T-cell (primary cell): ENCODE measurements at regions not wholly inside any gene's neighbourhood (a gene's known extent, or its start where the extent isn't known, plus 50 kb on each side); places are given as distances from the start of the nearest gene placed in this dataset.
A peak's percentile ranks its signal among the peaks of the same experiment; 100 is the strongest.

Experiments used
- ATAC-seq, 4 experiments: fragments of 200-7000 bp in 3 of 4; fragments of 150-1000 bp in 1 of 4; cut with Tn5 transposase; replicated peaks in 1 of 4; 1 replicate in 3 of 4; 2 replicates in 1 of 4; pipeline ENCODE4 v1.10.0; 2021; ENCODE audit warnings: moderate library complexity in 3 of 4, mild to moderate bottlenecking in 2 of 4, moderate number of reproducible peaks in 1 of 4
- CTCF ChIA-PET, 2 donors: fragments of 300-600 bp; sonication (Branson Sonifier 250); formaldehyde crosslinking; loops; one replicate each; lab custom pipeline; 2022; ENCODE audit warnings: antibody characterized with exemption in 2 of 2; lab: Charles Lee
- POLR2A ChIA-PET, 2 donors: fragments of 300-600 bp; sonication (Branson Sonifier 250); formaldehyde crosslinking; loops; one replicate each; lab custom pipeline; 2022; ENCODE audit warnings: antibody characterized with exemption in 2 of 2; lab: Charles Lee
- DNase-seq, 35 experiments: peaks; one replicate each; pipeline versions ENCODE4 v3.0.0 to v3.0.0-alpha.2; 2013 to 2023
- H3K27ac ChIP-seq: one replicate; pipeline ENCODE4 v1.5.1; 2013; ENCODE audit warnings: low read length
- H3K27me3 ChIP-seq, 2 experiments: replicated peaks in 1 of 2; 1 replicate in 1 of 2; 2 replicates in 1 of 2; pipeline versions ENCODE4 v1.6.1 to v1.7.0; 2013; ENCODE audit warnings: low read length in 1 of 2, mixed read lengths in 1 of 2; ENCODE audit not compliant: control insufficient read depth in 2 of 2, insufficient read depth in 2 of 2; ENCODE audit errors: extremely low read depth in 1 of 2
- H3K36me3 ChIP-seq, 2 donors: 1 replicate in 1 of 2; 2 replicates in 1 of 2; pipeline versions ENCODE4 v1.6.1 to v1.7.0; 2013; ENCODE audit warnings: low read length in 1 of 2; ENCODE audit not compliant: control insufficient read depth in 2 of 2, insufficient read depth in 1 of 2; ENCODE audit errors: extremely low read depth in 1 of 2
- H3K4me1 ChIP-seq, 2 experiments: 1 replicate in 1 of 2; 2 replicates in 1 of 2; pipeline versions ENCODE4 v1.6.1 to v1.7.0; 2013; ENCODE audit warnings: low read length in 2 of 2, mixed read lengths in 1 of 2; ENCODE audit not compliant: insufficient read depth in 2 of 2, control insufficient read depth in 1 of 2; ENCODE audit errors: extremely low read depth in 1 of 2
- H3K4me3 ChIP-seq, 2 donors: 1 replicate in 1 of 2; 2 replicates in 1 of 2; pipeline versions ENCODE4 v1.5.1 to v1.7.0; 2013; ENCODE audit warnings: mild to moderate bottlenecking in 2 of 2, low read length in 1 of 2, moderate library complexity in 1 of 2; ENCODE audit not compliant: control insufficient read depth in 1 of 2; ENCODE audit errors: extremely low read depth in 1 of 2
- H3K9me3 ChIP-seq: 2 replicates; pipeline ENCODE4 v1.7.0; 2013
- H3K27ac Mint-ChIP-seq, 2 donors: one replicate each; pipeline ENCODE4 v1.8.0; 2020 to 2021; ENCODE audit warnings: mild to moderate bottlenecking in 2 of 2, mixed read lengths in 2 of 2
- H3K27me3 Mint-ChIP-seq, 2 donors: one replicate each; pipeline ENCODE4 v1.8.0; 2021 to 2022; ENCODE audit warnings: mixed read lengths in 2 of 2
- H3K36me3 Mint-ChIP-seq: one replicate; pipeline ENCODE4 v1.8.0; 2021; ENCODE audit warnings: mixed read lengths
- H3K4me1 Mint-ChIP-seq, 3 donors: one replicate each; pipeline ENCODE4 v1.8.0; 2020 to 2022; ENCODE audit warnings: mixed read lengths in 3 of 3, mild to moderate bottlenecking in 1 of 3
- H3K4me3 Mint-ChIP-seq, 3 donors: one replicate each; pipeline ENCODE4 v1.8.0; 2020 to 2022; ENCODE audit warnings: mild to moderate bottlenecking in 3 of 3, mixed read lengths in 3 of 3, moderate library complexity in 3 of 3
- H3K9me3 Mint-ChIP-seq, 3 donors: one replicate each; pipeline ENCODE4 v1.8.0; 2020 to 2022; ENCODE audit warnings: mixed read lengths in 3 of 3
- WGBS: methylation state at CpG from one replicate; pipeline ENCODE4 v1.1.5; 2013; ENCODE audit warnings: missing lambda C conversion rate; ENCODE audit not compliant: insufficient coverage; 5-methylcytosine and 5-hydroxymethylcytosine counted together

DNA sequence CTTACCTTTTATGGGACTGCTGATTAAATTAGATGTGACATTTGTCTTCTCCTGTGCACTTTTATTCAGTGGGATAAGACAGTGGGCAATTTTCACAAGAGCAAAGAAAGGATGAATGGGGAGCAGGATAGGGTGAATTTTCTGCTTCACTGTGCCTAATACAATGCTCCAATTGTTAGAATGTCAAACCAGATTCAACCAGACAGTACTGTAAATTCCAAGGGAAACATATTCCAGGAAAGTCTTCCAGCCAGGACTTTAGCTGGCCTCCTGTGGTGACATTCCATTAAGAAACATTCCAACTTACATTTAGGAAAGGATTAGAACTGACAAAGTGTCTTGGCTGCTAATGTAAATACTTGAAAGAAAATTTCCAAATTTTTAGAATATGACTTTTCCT lies 100.1 kb upstream of the PROK2 start:
- H3K4me1 Mint-ChIP-seq, result no peaks in the 10 kb centered on the region
- peaks cover 20% of the 10 kb centered on the region in 2 donors for H3K27me3 Mint-ChIP-seq
- CTCF ChIA-PET, result no interaction called here
- peaks cover 0 to 5% of the 10 kb centered on the region in 2 experiments for H3K27me3 ChIP-seq
- no peaks in the 10 kb centered on the region for H3K9me3 Mint-ChIP-seq
- no peak for ATAC-seq
- no peaks in the 10 kb centered on the region for H3K4me1 ChIP-seq
- no peak overlapping the region for H3K4me3 Mint-ChIP-seq
- POLR2A ChIA-PET, result interaction anchor here in 1 of 2 donors (0.6 to 0.8 kb wide), 2 partner anchors 157 to 185 kb away, joined by 3 read pairs; no protein-coding TSS in a partner anchor
- no peaks in the 10 kb centered on the region for H3K36me3 Mint-ChIP-seq
- no peak overlapping the region for H3K4me3 ChIP-seq
- no peaks in the 10 kb centered on the region for H3K9me3 ChIP-seq
- no peak for DNase-seq
- no peak overlapping the region for H3K27ac Mint-ChIP-seq
- no peak overlapping the region for H3K27ac ChIP-seq
- no peaks in the 10 kb centered on the region for H3K36me3 ChIP-seq

DNA sequence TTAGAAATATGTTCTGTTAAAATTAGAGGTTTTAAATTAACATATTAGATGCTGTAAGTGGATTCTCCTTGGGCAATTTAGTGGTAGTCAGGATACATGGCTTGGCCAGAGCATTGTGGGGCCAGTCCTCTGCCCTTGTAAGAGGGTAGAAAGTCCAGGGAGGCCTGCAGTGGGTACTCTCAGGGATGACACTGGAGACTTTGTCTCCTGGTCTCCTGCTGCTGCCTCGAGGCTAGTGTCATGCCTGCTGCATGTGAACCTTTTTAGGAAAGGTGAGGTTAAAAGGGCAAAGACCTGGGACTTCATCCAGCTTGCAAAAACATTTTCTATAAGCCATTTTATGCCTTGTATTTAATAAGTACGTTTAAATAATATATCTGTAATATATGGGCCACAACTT lies 96.8 kb upstream of the PROK2 start:
- DNase-seq, result no peak
- Histone ChIP-seq H3K4me3 (no peak overlapping the region), H3K4me1 (no peaks in the 10 kb centered on the region), H3K27ac (no peak overlapping the region), H3K36me3 (no peaks in the 10 kb centered on the region), H3K27me3 (peaks cover 0 to 5% of the 10 kb centered on the region in 2 experiments), H3K9me3 (no peaks in the 10 kb centered on the region)
- H3K27me3 Mint-ChIP-seq, result peaks cover 14 to 18% of the 10 kb centered on the region in 2 donors
- ChIA-PET POLR2A (no interaction called here), CTCF (interaction anchor here (0.9 to 1.3 kb wide), 2 partner anchors 9 to 171 kb away, joined by 3 to 6 read pairs; no protein-coding TSS in a partner anchor)
- WGBS, result no CpG with 5 or more reads among the region's 2 CpGs
- no peaks in the 10 kb centered on the region for H3K4me1 Mint-ChIP-seq
- H3K9me3 Mint-ChIP-seq, result no peaks in the 10 kb centered on the region
- no peak overlapping the region for H3K27ac Mint-ChIP-seq
- no peak overlapping the region for H3K4me3 Mint-ChIP-seq
- ATAC-seq, result no peak
- no peaks in the 10 kb centered on the region for H3K36me3 Mint-ChIP-seq

DNA sequence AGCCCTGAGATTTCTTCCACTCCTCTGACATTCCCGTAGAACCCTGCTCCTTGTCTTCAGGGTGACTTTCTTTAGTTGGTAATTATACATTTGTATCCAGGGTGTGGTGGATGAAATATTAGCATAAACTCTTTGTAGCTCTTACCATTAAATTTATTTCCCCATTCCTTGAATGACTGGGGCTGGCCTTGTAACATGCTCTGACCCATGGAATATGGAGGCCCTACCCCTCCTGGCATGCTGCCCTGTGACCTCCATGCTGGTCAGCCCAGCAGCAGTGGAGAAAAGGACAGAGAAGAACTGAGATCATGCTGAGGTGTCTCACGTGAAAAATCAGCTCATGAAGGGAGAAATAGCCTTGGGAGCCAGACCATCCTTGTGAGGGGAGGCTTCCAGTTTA lies 96.1 kb upstream of the PROK2 start:
- Mint-ChIP-seq H3K9me3 (no peaks in the 10 kb centered on the region), H3K4me3 (no peak overlapping the region), H3K36me3 (no peaks in the 10 kb centered on the region), H3K27me3 (peaks cover 14 to 15% of the 10 kb centered on the region in 2 donors), H3K27ac (no peak overlapping the region), H3K4me1 (no peaks in the 10 kb centered on the region)
- WGBS, result no CpG with 5 or more reads among the region's 2 CpGs
- Histone ChIP-seq H3K27ac (no peak overlapping the region), H3K9me3 (no peaks in the 10 kb centered on the region), H3K27me3 (peaks cover 0 to 5% of the 10 kb centered on the region in 2 experiments), H3K4me1 (no peaks in the 10 kb centered on the region), H3K4me3 (no peak overlapping the region), H3K36me3 (no peaks in the 10 kb centered on the region)
- DNase-seq (no peak), ATAC-seq (no peak)
- CTCF ChIA-PET, result interaction anchor here in 1 of 2 donors (0.6 kb wide), 1 partner anchor 104 kb away, joined by 3 read pairs; no protein-coding TSS in a partner anchor
- POLR2A ChIA-PET, result no interaction called here

DNA sequence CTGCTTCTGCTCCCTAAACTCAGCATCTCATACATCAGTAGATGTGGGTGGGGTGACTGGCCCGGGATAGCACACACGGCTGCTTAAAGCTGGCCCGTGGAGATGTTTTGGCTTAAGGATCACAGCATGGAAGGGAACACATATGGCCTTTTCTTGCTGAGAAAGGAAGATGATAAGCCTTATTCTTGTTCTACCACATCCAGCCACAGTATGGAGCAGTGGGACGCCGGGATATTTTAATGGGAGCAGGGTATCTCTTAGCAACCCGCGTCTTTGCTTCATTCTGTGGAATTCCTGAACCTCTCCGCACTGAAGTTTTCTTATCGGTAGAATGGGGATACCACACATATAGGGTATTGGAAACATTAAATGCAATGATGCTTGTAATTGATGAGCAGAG lies 94.1 kb upstream of the PROK2 start:
- Mint-ChIP-seq H3K9me3 (no peaks in the 10 kb centered on the region), H3K27ac (no peak overlapping the region), H3K27me3 (peaks cover 14 to 15% of the 10 kb centered on the region in 2 donors), H3K4me1 (peaks cover 4 to 5% (median 5%) of the 10 kb centered on the region in 3 donors), H3K4me3 (no peak overlapping the region), H3K36me3 (no peaks in the 10 kb centered on the region)
- no peak overlapping the region for H3K4me3 ChIP-seq
- WGBS, result 100% methylated on average over 4 of the region's 9 CpGs
- H3K36me3 ChIP-seq, result no peaks in the 10 kb centered on the region
- ATAC-seq (no peak), DNase-seq (no peak)
- ChIA-PET CTCF (interaction anchor here (0.6 to 1.1 kb wide), 3 partner anchors 11 to 59 kb away, joined by 3 read pairs; no protein-coding TSS in a partner anchor), POLR2A (interaction anchor here in 1 of 2 donors (0.5 kb wide), 1 partner anchor 1138 kb away, joined by 3 read pairs; no protein-coding TSS in a partner anchor)
- no peak overlapping the region for H3K27ac ChIP-seq
- peaks cover 0 to 3% of the 10 kb centered on the region in 2 experiments for H3K4me1 ChIP-seq
- no peaks in the 10 kb centered on the region for H3K9me3 ChIP-seq
- peaks cover 0 to 5% of the 10 kb centered on the region in 2 experiments for H3K27me3 ChIP-seq

DNA sequence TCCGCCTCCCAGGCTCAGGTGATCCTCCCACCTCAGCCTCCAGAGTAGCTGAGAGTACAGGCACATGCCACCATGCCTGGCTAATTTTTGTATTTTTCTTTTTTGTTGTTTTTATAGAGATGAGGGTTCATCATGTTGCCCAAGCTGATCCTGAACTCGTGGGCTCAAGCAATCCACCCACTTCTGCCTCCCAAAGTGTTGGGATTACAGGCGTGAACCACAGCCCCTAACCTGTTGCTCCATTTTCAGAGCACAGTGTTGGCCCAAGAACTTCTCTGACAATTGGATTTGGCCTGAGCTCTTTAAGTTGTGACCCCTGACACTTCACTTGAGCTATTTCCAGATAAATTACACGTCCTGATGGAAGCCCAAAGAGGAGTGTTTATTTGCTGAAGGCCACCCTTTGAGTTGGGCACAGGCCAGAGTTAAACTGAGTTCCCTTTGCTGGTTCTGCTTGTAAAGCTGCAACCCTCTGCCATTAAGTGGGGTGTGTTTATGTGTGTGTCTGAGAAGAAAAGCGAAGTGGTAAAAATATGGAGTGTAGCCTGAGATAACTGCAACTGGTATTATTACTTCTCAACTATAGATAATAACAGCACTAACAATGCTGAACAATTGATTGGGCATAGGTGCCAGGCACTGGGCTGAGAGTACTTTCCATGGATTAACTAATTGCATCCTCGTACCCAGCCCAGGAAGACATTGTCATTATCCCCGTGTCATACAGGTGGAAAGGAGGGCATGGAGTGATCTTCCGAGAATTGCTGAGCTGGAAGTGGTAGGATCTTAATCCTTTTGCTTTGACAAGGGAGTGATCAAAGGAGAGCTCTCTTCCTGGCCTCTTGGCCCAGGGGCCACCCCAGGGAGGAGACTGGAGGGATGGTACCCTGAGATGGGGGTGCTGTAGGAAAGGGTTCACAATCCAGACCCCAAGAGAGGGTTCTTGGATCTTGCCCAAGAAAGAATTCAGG lies 91.5 kb upstream of the PROK2 start:
- H3K4me1 ChIP-seq, result peaks cover 0 to 3% of the 10 kb centered on the region in 2 experiments
- no peaks in the 10 kb centered on the region for H3K36me3 ChIP-seq
- H3K4me3 ChIP-seq, result no peak overlapping the region
- H3K9me3 ChIP-seq, result no peaks in the 10 kb centered on the region
- H3K9me3 Mint-ChIP-seq, result no peaks in the 10 kb centered on the region
- peaks cover 13 to 18% (median 17%) of the 10 kb centered on the region in 3 donors for H3K4me1 Mint-ChIP-seq
- ChIA-PET POLR2A (interaction anchor here in 1 of 2 donors (0.6 kb wide), 1 partner anchor 772 kb away, joined by 10 read pairs; no protein-coding TSS in a partner anchor), CTCF (interaction anchor here (0.5 to 6.5 kb wide), 15 partner anchors 8 to 1305 kb away, joined by 3 to 59 read pairs (median 6); no protein-coding TSS in a partner anchor)
- H3K27me3 Mint-ChIP-seq, result peaks cover 8 to 10% of the 10 kb centered on the region in 2 donors
- H3K27me3 ChIP-seq, result peaks cover 0 to 3% of the 10 kb centered on the region in 2 experiments
- no peak overlapping the region for H3K4me3 Mint-ChIP-seq
- DNase-seq (no peak), ATAC-seq (no peak)
- H3K36me3 Mint-ChIP-seq, result no peaks in the 10 kb centered on the region
- H3K27ac Mint-ChIP-seq, result no peak overlapping the region
- H3K27ac ChIP-seq, result no peak overlapping the region
- WGBS, result 96% methylated on average over 3 of the region's 8 CpGs

DNA sequence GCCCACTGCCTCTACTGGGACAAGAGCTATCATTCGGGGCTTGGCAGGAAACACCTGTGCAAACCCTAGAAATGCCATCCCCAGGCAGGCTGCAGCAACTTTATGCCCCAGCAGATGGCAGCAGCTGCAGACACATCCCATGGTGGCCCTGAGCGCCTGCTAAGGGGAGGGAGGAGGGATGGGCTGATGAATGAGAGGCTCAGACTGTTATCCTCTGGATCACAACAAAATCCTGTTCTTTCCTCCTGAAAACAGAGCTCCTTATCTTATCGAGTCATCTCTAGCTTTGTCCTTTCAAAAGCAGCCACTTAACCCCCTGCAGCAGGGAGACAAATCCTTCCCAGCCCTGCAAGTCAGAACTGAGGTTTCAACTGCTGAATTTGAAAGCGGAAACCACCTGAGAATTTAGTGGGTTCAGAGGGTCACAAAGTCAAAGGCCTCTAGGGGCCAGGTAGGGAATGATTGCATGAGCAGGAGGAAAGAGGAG lies 90.6 kb upstream of the PROK2 start:
- H3K4me3 ChIP-seq, result no peak overlapping the region
- H3K4me1 ChIP-seq, result peaks cover 0 to 3% of the 10 kb centered on the region in 2 experiments
- Mint-ChIP-seq H3K9me3 (no peaks in the 10 kb centered on the region), H3K4me3 (no peak overlapping the region), H3K27me3 (peaks cover 4 to 6% of the 10 kb centered on the region in 2 donors), H3K36me3 (no peaks in the 10 kb centered on the region), H3K4me1 (peaks cover 13 to 18% (median 17%) of the 10 kb centered on the region in 3 donors), H3K27ac (no peak overlapping the region)
- H3K9me3 ChIP-seq, result no peaks in the 10 kb centered on the region
- 30% methylated on average over 2 of the region's 4 CpGs for WGBS
- DNase-seq, result peak; percentile 46 to 83 (median 70)
- no peak overlapping the region for H3K27ac ChIP-seq
- no peaks in the 10 kb centered on the region for H3K27me3 ChIP-seq
- no peaks in the 10 kb centered on the region for H3K36me3 ChIP-seq
- POLR2A ChIA-PET, result interaction anchor here in 1 of 2 donors (0.6 kb wide), 1 partner anchor 454 kb away, joined by 3 read pairs; no protein-coding TSS in a partner anchor
- CTCF ChIA-PET, result interaction anchor here (0.6 to 6.5 kb wide), 17 partner anchors 9 to 1210 kb away, joined by 3 to 59 read pairs (median 6); no protein-coding TSS in a partner anchor
- peak; percentile 95 to 99 (median 97) for ATAC-seq
